ENCODE measurements at regions not wholly inside any gene's neighbourhood (a gene's known extent, or its start where the extent isn't known, plus 50 kb on each side); places are given as distances from the start of the nearest gene placed in this dataset.

DNA sequence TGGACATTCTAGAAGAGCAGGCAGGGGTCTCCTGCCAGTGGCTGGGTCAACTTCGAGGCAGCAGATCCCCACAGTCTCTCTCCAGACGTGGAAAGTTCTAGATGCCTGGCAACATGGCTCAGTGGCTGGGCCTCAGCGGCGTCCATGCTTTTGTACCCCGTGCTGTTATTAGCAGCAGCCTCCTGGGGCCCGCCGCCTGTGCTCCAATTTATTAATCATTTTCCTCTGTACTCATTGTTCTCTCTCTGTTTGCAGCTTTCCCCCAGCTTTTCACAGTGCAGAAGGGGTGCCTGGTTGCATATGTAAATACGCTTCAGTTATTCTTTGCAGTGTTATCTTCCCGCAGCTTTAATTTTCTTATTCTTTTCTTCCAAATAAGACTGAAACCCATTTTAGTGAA is 515.1 kb downstream of the TBC1D22A start:
- Histone ChIP-seq H3K27me3 (ENCODE audit: control insufficient read depth, insufficient read depth, low read length) (no peaks in the 10 kb centered on the region), H3K36me3 (ENCODE audit: control insufficient read depth, insufficient read depth, low read length) (no peaks in the 10 kb centered on the region), H3K4me3 (ENCODE audit: low read depth, low read length) (no peak overlapping the region)
- ChIA-PET CTCF (no interaction called here), POLR2A (no interaction called here)
- TF ChIP-seq, protein P1, sequence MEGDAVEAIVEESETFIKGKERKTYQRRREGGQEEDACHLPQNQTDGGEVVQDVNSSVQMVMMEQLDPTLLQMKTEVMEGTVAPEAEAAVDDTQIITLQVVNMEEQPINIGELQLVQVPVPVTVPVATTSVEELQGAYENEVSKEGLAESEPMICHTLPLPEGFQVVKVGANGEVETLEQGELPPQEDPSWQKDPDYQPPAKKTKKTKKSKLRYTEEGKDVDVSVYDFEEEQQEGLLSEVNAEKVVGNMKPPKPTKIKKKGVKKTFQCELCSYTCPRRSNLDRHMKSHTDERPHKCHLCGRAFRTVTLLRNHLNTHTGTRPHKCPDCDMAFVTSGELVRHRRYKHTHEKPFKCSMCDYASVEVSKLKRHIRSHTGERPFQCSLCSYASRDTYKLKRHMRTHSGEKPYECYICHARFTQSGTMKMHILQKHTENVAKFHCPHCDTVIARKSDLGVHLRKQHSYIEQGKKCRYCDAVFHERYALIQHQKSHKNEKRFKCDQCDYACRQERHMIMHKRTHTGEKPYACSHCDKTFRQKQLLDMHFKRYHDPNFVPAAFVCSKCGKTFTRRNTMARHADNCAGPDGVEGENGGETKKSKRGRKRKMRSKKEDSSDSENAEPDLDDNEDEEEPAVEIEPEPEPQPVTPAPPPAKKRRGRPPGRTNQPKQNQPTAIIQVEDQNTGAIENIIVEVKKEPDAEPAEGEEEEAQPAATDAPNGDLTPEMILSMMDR (IDR thresholded peaks at IDR 0.05; ENCODE audit: insufficient read depth, low read depth, low read length), result no peak
- DNase-seq (ENCODE audit: low read depth), result no peak

DNA sequence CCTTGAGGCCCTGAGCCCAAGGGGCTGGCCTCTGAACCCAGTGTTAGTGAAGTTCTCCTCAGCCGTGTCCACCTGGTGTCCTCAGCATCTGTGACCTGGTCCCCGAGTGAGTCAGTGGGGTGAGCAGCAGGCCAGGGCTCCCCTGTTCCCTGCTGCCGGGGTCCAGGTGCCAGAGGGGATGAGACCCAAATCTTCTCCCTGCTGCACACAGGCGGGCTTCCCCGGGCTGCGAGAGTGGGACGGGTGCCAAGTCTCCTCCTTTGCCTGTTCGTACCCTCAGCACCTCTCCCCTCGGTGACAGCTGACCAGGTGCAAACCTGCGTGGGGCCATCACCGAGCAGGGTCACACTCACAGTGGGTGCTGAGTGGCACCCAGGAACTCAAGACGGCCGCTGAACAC is 514.5 kb downstream of the TBC1D22A start:
- H3K36me3 ChIP-seq (ENCODE audit: control insufficient read depth, insufficient read depth, low read length), result no peaks in the 10 kb centered on the region
- CTCF ChIA-PET, result no interaction called here
- POLR2A ChIA-PET, result no interaction called here
- DNase-seq (ENCODE audit: low read depth), result no peak
- H3K4me3 ChIP-seq (ENCODE audit: low read depth, low read length), result no peak overlapping the region
- TF ChIP-seq, protein P1 (IDR thresholded peaks at IDR 0.05; ENCODE audit: insufficient read depth, low read depth, low read length), result no peak
- no peaks in the 10 kb centered on the region for H3K27me3 ChIP-seq (ENCODE audit: control insufficient read depth, insufficient read depth, low read length)

DNA sequence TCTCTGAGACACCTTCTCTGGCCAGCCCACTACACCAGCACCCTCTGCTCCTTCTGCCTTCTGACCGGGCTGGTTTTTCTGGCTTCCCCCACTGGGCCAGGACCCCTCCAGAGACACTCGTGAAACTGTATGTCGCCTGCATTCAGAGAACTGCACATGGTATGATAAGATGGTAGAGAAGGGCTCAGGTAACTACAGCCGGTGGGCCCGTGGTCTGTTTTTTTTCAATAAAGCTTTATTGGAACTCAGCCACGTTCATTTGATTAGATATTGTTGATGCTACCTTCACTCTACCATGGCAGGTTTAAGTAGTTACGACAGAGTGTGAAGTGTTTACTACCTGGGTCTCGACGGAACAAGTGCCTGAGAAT is 514.0 kb downstream of the TBC1D22A start:
- H3K27me3 ChIP-seq (ENCODE audit: control insufficient read depth, insufficient read depth, low read length), result no peaks in the 10 kb centered on the region
- no peak overlapping the region for H3K4me3 ChIP-seq (ENCODE audit: low read depth, low read length)
- TF ChIP-seq, protein P1 (IDR thresholded peaks at IDR 0.05; ENCODE audit: insufficient read depth, low read depth, low read length), result no peak
- POLR2A ChIA-PET, result no interaction called here
- no peak for DNase-seq (ENCODE audit: low read depth)
- no peaks in the 10 kb centered on the region for H3K36me3 ChIP-seq (ENCODE audit: control insufficient read depth, insufficient read depth, low read length)
- CTCF ChIA-PET, result no interaction called here

DNA sequence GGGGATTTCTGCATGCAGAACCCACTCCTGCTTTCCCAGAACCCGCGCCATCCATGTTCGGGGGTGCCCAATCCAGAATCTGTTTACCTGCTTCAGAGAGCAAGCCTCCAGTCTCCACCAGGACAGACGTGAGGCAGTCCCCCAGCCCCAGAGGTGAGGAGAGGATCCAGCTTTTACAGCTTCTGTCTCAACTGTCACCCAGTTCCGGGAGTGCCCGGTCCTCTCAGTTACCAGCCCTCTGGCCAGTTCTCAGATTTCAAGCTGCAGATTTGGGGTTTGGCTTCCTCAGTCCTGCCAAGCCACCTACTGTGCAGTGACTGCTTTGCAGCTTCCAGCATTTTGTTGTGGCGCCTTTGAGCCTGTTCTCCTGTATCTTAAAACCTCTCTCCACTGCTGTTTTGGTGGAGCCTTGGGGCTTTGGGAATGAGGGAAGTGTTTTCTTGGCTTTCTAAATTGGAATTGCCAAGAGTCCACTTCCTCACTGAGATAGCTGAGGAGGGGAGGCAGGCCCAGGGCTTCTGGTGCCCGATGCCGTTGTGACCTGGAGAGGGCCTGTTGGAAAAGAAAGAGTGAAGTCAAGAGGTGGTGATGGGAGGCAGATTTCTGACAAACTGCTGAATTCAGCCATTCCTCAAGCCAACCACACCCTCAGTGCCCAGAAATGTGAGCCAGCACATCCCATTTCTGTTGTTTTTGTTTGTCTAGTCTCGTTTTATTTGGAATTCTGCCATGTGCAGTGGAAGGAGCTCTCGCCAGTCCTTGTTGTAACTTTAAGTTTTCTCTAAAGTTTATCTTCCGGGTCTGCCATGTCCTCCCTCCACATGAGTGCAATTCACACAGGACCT is 513.4 kb downstream of the TBC1D22A start:
- POLR2A ChIA-PET, result no interaction called here
- CTCF ChIA-PET, result interaction anchor here (0.6 kb wide), 1 partner anchor 1758 kb away, joined by 3 read pairs; no protein-coding TSS in a partner anchor
- Histone ChIP-seq H3K36me3 (ENCODE audit: control insufficient read depth, insufficient read depth, low read length) (no peaks in the 10 kb centered on the region), H3K27me3 (ENCODE audit: control insufficient read depth, insufficient read depth, low read length) (no peaks in the 10 kb centered on the region), H3K4me3 (ENCODE audit: low read depth, low read length) (no peak overlapping the region)
- no peak for DNase-seq (ENCODE audit: low read depth)
- TF ChIP-seq, protein P1 (IDR thresholded peaks at IDR 0.05; ENCODE audit: insufficient read depth, low read depth, low read length), result no peak

DNA sequence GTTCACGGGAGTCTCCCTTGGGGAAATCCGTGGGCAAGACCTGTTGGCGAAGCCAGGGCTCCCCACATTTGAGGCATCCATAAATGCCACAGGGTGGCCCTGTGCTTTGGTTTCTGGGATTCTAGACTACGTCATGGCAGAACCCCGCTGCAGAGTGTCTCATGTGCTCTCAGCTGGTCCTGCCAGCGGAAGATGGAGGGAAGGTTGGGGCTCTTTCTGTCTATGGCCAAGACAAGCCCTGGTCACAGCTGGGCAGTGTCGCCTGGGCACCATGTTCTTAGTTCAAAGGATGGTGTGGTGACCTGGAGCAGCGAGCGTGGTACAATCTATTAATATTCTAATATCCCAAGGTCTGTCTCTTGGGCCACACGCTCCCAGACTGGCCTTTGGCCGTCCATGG is 511.7 kb downstream of the TBC1D22A start:
- no peak for DNase-seq (ENCODE audit: low read depth)
- Histone ChIP-seq H3K36me3 (ENCODE audit: control insufficient read depth, insufficient read depth, low read length) (no peaks in the 10 kb centered on the region), H3K27me3 (ENCODE audit: control insufficient read depth, insufficient read depth, low read length) (no peaks in the 10 kb centered on the region), H3K4me3 (ENCODE audit: low read depth, low read length) (no peak overlapping the region)
- POLR2A ChIA-PET, result no interaction called here
- CTCF ChIA-PET, result no interaction called here
- TF ChIP-seq, protein P1 (IDR thresholded peaks at IDR 0.05; ENCODE audit: insufficient read depth, low read depth, low read length), result no peak

Measured in BJ (cell line).